ENCODE measurements at regions not wholly inside any gene's neighbourhood (a gene's known extent, or its start where the extent isn't known, plus 50 kb on each side); places are given as distances from the start of the nearest gene placed in this dataset.

DNA sequence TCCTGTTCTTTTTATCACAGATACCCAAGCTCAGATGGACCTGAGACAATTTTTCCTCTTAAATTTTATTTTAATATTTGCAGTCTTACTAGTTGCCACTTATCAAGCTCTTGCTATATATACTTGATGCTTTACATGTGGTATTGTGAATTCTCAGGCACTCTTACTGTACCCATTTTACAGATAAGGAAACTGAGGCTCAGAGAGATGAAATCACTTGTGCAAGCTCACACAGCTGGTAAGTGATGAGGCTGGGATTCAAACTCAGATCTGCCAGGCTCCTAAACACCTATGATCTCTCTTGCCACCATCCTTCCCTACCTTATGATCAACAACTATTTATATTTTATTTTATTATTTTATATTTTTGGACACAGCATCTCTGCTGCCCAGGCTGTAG, 133.0 kb upstream of the LHX5 start:
- TF ChIP-seq, protein P1, sequence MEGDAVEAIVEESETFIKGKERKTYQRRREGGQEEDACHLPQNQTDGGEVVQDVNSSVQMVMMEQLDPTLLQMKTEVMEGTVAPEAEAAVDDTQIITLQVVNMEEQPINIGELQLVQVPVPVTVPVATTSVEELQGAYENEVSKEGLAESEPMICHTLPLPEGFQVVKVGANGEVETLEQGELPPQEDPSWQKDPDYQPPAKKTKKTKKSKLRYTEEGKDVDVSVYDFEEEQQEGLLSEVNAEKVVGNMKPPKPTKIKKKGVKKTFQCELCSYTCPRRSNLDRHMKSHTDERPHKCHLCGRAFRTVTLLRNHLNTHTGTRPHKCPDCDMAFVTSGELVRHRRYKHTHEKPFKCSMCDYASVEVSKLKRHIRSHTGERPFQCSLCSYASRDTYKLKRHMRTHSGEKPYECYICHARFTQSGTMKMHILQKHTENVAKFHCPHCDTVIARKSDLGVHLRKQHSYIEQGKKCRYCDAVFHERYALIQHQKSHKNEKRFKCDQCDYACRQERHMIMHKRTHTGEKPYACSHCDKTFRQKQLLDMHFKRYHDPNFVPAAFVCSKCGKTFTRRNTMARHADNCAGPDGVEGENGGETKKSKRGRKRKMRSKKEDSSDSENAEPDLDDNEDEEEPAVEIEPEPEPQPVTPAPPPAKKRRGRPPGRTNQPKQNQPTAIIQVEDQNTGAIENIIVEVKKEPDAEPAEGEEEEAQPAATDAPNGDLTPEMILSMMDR (IDR thresholded peaks at IDR 0.05): no peak
- no peak for TF ChIP-seq POLR2A (IDR thresholded peaks at IDR 0.05)
